KMS-11 (cell line): ENCODE measurements at regions not wholly inside any gene's neighbourhood (a gene's known extent, or its start where the extent isn't known, plus 50 kb on each side); places are given as distances from the start of the nearest gene placed in this dataset.

Experiments
- H2AFZ ChIP-seq: fragments of 200-600 bp; sonication (generic); 2 replicates; pipeline ENCODE4 v1.6.1; 2016; ENCODE audit warnings: antibody characterized with exemption, mixed run types, low read depth
- H3K27ac ChIP-seq: fragments of 200-600 bp; sonication (generic); 2 replicates; pipeline ENCODE4 v1.6.1; 2016; ENCODE audit warnings: mild to moderate bottlenecking, mixed run types
- H3K27me3 ChIP-seq: fragments of 200-600 bp; sonication (generic); 2 replicates; pipeline ENCODE4 v1.6.1; 2017; ENCODE audit warnings: mild to moderate bottlenecking, low read depth, mixed run types, moderate library complexity; ENCODE audit not compliant: insufficient read depth
- H3K36me3 ChIP-seq: fragments of 200-600 bp; sonication (generic); 2 replicates; pipeline ENCODE4 v1.6.1; 2017; ENCODE audit warnings: mild to moderate bottlenecking, mixed run types; ENCODE audit not compliant: insufficient read depth
- H3K4me1 ChIP-seq: fragments of 200-600 bp; sonication (generic); 2 replicates; pipeline ENCODE4 v1.6.1; 2016; ENCODE audit warnings: mild to moderate bottlenecking, low read depth, mixed run types; ENCODE audit not compliant: poor library complexity, severe bottlenecking
- H3K4me2 ChIP-seq: fragments of 200-600 bp; sonication (generic); 2 replicates; pipeline ENCODE4 v1.7.0; 2016; ENCODE audit warnings: mild to moderate bottlenecking, mixed run types
- H3K4me3 ChIP-seq: fragments of 200-600 bp; sonication (generic); IDR thresholded peaks from 2 replicates; pipeline ENCODE4 v1.6.1; 2017; ENCODE audit warnings: low read depth, low read length, mixed read lengths; ENCODE audit not compliant: insufficient read depth
- H3K79me2 ChIP-seq: fragments of 200-600 bp; sonication (generic); 2 replicates; pipeline ENCODE4 v1.6.1; 2016; ENCODE audit warnings: low read depth, mixed run types; ENCODE audit not compliant: insufficient read depth
- H3K9ac ChIP-seq: fragments of 200-600 bp; sonication (generic); 2 replicates; pipeline ENCODE4 v1.6.1; 2016; ENCODE audit warnings: mild to moderate bottlenecking, mixed run types
- H4K20me1 ChIP-seq: fragments of 200-600 bp; sonication (generic); 2 replicates; pipeline ENCODE4 v1.6.1; 2016; ENCODE audit warnings: mild to moderate bottlenecking, mixed run types; ENCODE audit not compliant: insufficient read depth
- TF ChIP-seq, protein P1 (sequence below): fragments of 200-600 bp; sonication (generic); conservative IDR thresholded peaks from 2 replicates; pipeline ENCODE4 v1.6.1; 2017; ENCODE audit warnings: low read depth, mild to moderate bottlenecking, antibody characterized with exemption, low read length, moderate library complexity, mixed read lengths

DNA sequence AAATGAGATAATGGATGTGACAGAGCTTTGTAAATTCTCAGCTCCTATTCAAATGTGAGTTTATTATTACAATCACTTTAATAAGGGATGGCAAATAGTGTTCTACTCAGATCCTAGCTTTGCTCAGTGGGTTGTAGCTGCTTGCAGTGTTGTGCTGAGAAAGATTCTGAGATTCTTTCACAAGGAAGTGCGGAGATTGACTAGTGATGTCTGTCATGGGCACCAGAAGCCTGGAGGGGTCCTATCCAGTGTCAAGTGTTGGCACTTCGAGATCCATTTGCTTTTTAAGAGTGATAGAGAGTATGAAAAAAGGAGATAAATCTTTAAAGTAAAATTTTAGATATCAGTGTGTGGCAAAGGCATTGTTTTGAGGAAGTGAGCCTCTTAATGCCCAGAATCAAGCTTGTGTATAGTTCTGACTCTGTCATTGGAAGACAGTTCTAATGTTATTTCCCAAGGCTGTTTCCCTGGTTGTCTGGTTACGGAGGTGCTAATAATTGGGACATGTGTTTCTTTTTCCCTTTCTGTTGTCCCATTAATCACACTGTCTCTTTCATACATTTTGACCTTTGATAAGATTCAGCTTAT is 181.7 kb upstream of the SPRED2 start:
- Histone ChIP-seq H3K27ac (no peak overlapping the region), H3K79me2 (no peaks in the 10 kb centered on the region), H3K4me2 (no peak overlapping the region), H4K20me1 (no peaks in the 10 kb centered on the region), H3K27me3 (no peaks in the 10 kb centered on the region), H3K4me1 (no peaks in the 10 kb centered on the region), H2AFZ (no peak overlapping the region), H3K4me3 (no peak overlapping the region), H3K9ac (no peak overlapping the region), H3K36me3 (no peaks in the 10 kb centered on the region)
- TF ChIP-seq, protein P1, sequence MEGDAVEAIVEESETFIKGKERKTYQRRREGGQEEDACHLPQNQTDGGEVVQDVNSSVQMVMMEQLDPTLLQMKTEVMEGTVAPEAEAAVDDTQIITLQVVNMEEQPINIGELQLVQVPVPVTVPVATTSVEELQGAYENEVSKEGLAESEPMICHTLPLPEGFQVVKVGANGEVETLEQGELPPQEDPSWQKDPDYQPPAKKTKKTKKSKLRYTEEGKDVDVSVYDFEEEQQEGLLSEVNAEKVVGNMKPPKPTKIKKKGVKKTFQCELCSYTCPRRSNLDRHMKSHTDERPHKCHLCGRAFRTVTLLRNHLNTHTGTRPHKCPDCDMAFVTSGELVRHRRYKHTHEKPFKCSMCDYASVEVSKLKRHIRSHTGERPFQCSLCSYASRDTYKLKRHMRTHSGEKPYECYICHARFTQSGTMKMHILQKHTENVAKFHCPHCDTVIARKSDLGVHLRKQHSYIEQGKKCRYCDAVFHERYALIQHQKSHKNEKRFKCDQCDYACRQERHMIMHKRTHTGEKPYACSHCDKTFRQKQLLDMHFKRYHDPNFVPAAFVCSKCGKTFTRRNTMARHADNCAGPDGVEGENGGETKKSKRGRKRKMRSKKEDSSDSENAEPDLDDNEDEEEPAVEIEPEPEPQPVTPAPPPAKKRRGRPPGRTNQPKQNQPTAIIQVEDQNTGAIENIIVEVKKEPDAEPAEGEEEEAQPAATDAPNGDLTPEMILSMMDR = no peak

DNA sequence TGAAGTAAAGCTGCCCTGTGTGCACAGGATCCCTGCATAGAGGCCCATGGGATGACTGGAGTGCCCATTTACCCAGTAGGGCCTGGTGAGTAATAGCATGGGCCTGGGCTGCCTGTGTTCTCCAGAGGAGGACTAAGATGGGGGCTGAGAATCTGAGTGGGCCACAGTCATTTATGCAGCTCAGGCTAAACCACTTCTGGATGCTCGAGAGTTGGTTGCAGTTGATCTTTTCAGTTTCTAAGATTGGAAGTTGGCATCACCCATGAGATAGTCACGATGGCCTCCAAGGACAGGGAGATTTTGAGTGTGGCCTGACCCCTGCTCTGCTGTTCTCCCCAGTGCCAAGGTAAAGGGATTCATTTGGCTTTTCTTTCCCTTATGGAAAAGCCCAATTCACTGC is 179.1 kb upstream of the SPRED2 start:
- H3K4me2 ChIP-seq = no peak overlapping the region
- H3K36me3 ChIP-seq = no peaks in the 10 kb centered on the region
- no peak overlapping the region for H3K27ac ChIP-seq
- no peaks in the 10 kb centered on the region for H4K20me1 ChIP-seq
- no peaks in the 10 kb centered on the region for H3K27me3 ChIP-seq
- H3K4me3 ChIP-seq = no peak overlapping the region
- TF ChIP-seq, protein P1 = no peak
- no peak overlapping the region for H2AFZ ChIP-seq
- no peaks in the 10 kb centered on the region for H3K79me2 ChIP-seq
- peaks cover 13% of the 10 kb centered on the region for H3K4me1 ChIP-seq
- H3K9ac ChIP-seq = no peak overlapping the region

- Histone ChIP-seq H3K4me1 (peaks cover 39% of the 10 kb centered on the region), H4K20me1 (no peaks in the 10 kb centered on the region), H3K4me3 (no peak overlapping the region), H3K79me2 (no peaks in the 10 kb centered on the region), H3K27me3 (no peaks in the 10 kb centered on the region), H3K27ac (no peak overlapping the region), H3K4me2 (no peak overlapping the region), H3K36me3 (no peaks in the 10 kb centered on the region), H2AFZ (no peak overlapping the region), H3K9ac (no peak overlapping the region)
- TF ChIP-seq, protein P1 = no peak
Measured at GRCh38 chr2:65608916-65609315, 176.5 kb upstream of the SPRED2 start.

DNA sequence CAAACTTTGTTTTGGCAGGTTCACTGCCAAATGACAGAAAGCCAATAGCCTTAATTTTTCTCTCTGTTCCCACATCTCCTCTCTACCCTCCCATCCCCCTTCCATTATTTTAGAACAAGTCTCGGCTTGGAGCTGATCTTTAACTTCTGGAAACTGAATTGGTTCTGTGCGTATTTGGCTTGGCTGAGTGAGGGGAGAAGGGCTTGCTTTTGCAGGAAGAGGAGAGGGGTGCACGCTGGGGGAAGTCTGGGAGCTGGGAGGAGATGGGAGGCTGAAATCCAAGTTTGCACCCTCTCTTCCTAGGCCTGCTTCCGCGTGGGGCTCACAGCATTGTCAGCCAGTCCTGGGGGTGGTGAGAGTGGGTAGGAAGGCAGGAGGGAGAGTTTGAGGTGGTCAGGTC is 176.1 kb upstream of the SPRED2 start:
- TF ChIP-seq, protein P1 = no peak

More for the DNA sequence above, 176.1 kb upstream of the SPRED2 start:
- Histone ChIP-seq H4K20me1 (no peaks in the 10 kb centered on the region), H3K9ac (no peak overlapping the region), H3K4me2 (no peak overlapping the region), H3K4me1 (peaks cover 39% of the 10 kb centered on the region), H2AFZ (no peak overlapping the region), H3K27ac (no peak overlapping the region), H3K4me3 (no peak overlapping the region), H3K36me3 (no peaks in the 10 kb centered on the region), H3K79me2 (no peaks in the 10 kb centered on the region), H3K27me3 (no peaks in the 10 kb centered on the region)
